HG03439 (cell line): ENCODE measurements at regions not wholly inside any gene's neighbourhood (a gene's known extent, or its start where the extent isn't known, plus 50 kb on each side); places are given as distances from the start of the nearest gene placed in this dataset.
"Not testable (repeated sequence)": the region's sequence is repeated elsewhere in the genome, so short reads cannot be mapped to it uniquely, and the experiment has no call there.

Source experiments
- ATAC-seq: cut with Tn5 transposase; IDR thresholded peaks from one replicate; pipeline ENCODE4 v1.9.1; 2021; ENCODE audit warnings: mild to moderate bottlenecking, moderate library complexity; ENCODE audit not compliant: unreplicated experiment

DNA sequence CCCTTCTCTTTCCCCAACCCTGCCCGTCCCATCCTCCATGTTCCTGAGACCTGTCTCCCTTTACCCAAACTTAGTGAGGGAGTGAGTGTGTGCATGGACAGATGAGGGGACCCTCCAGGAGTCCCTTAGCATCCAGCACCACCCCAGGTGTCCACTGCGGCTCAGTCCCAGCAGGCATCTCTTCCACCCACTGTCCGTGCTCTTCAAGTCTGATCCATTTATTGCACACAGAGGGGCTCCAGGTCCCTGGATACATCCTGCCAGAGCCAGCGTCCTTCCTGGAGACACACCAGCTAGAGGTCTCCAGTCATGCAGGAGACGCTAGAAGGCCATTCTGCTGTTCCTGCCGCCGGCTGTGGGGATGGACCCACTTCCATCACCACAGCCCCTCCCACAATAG, 239.2 kb downstream of the ADGRD1 start:
- no peak for ATAC-seq

- no peak for ATAC-seq
These were observed 240.5 kb downstream of the ADGRD1 start for GRCh38 chr12:131194166-131194565.

- ATAC-seq: no peak
These were observed 242.1 kb downstream of the ADGRD1 start for GRCh38 chr12:131195796-131196195.

- ATAC-seq: no peak
These were observed 242.5 kb downstream of the ADGRD1 start for GRCh38 chr12:131196220-131196619.

- no peak for ATAC-seq
These were observed 243.8 kb downstream of the ADGRD1 start for GRCh38 chr12:131197490-131197889.

GRCh38 chr12:131199221-131199620, 245.5 kb downstream of the ADGRD1 start:
- ATAC-seq: no peak

DNA sequence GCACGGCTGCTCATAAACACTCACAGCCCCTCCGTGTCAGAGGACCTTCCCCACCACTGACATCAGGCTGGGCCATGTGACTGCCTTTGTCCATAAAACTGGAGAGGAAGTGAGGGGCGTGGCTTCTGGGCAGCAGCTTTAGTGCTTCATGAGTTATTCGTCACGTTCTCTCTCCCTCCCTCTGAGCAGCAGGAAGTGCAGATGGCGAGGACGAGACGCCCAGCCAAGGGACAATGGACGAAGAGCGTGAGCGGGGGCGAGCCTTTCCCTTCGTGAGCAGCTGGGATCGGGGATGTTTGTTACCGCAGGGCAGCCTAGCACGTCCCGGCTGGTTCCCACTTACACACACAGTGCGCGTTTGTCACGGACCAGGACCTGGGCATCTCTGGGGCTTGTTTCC, 248.2 kb downstream of the ADGRD1 start:
- not testable (repeated sequence) for ATAC-seq

DNA sequence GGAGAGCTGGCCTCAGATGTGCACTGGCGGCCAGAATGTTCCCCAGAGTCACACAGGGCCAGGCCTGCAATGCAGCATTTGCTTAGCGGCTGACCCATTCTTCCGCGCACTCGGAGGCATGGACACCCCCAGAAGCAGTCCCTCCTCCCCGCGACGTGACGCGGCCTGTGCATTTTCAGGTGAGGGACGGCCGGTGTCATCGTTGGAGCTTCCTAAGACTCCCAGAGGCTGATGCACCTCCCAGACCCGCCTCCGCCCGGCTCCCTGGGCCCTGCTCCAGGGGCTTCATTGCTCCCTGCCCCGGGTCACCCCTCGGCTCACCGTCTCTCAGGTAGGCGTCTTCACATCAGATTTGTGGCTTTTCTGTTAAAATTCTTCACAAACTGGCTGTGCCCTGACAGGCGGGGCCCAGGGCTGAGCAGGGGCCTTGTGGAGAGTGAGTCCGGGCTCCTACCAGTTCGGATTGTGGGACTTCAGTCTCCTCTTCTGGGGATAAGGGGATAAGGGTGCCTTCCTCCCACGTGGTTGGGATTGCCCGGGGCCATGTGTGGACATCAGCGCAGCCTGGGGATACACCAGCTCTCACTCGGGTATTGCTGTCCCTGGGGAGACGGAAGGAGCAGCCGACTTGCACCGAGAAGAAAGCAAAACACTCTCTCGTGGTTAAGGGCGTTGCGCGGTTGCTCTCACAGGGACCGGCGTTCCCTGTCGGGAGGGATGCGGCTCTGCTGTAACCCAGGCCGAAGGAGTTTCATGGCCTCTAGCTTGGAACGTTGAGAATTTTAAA, 249.1 kb downstream of the ADGRD1 start:
- no peak for ATAC-seq

- no peak for ATAC-seq
These were observed 250.1 kb downstream of the ADGRD1 start for GRCh38 chr12:131203666-131204415.

- ATAC-seq: no peak
These were observed 250.9 kb downstream of the ADGRD1 start for GRCh38 chr12:131204416-131205274.

- not testable (repeated sequence) for ATAC-seq
These were observed 251.7 kb downstream of the ADGRD1 start for GRCh38 chr12:131205275-131205933.

DNA sequence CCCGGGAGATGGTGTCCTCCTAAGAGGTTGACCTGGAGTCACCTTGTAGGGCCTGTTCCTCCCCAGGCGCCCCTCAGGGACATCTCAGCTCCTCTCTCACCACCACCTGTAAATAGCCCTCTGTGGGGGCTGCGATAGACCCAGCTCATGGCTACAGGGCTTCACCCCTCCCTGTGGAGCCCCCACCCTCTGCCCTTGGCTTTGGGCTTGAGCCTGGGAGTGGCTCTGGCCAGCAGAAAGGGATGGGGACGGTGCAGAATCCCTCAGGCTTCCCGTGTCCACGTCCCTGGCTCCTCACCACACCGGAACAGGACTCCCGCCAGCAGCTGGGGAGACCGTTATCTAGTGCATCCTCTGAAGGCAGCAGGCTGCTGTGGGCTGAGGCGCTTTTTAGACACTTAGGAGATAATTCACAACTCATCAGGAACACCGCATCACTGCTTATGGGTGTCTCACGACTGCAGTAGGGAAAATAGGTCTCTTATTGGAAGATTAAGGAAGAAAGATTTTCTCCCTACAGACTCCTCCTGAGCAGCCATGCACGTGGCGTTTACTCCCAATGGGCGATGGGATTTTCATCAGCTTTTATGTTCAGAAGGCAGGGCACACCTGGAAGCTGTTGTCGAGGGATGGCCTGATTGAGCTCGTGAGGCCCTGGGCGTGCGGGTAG, 253.1 kb downstream of the ADGRD1 start:
- not testable (repeated sequence) for ATAC-seq

GRCh38 chr12:131207300-131207660, 253.6 kb downstream of the ADGRD1 start:
- ATAC-seq: not testable (repeated sequence)

DNA sequence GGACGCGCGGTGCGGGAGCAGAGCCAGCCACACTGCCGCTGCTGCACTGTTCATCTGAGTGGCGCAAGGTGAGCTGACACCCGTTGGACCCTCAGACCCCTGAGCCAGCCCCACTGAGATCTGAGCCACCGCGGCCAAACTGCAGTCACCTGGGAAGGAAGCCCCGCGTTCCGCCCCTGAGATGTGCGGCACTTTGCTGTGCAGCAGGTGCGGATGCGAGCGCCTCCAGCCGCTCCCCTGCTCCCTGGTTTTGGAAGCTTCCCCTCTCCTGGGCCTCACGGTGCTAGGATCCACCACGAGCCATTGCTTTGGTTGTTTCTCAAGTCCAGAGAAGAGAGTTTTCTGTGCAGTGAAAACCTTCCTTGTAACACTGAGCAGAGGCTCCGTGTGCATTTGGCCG, 254.1 kb downstream of the ADGRD1 start:
- not testable (repeated sequence) for ATAC-seq

DNA sequence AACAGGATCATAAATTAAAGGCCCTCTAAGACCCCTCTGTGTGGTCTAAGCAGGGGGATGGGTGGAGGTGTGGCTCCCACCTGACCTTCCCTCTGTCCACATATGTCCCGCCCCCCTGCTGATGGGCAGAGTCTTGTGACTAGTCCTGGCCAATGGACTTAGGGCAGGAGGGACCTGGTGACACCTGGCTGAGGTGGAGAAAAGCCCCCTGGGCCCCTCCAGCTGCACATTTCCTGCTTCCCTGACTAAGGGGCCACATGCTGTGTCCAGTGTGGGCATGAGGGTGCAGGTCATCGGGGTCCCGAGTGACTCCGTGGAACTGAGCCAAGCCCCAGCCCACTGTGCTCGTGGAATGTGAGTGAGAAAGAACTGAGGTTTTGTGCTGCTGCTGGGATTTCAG, 254.7 kb downstream of the ADGRD1 start:
- ATAC-seq: no peak

DNA sequence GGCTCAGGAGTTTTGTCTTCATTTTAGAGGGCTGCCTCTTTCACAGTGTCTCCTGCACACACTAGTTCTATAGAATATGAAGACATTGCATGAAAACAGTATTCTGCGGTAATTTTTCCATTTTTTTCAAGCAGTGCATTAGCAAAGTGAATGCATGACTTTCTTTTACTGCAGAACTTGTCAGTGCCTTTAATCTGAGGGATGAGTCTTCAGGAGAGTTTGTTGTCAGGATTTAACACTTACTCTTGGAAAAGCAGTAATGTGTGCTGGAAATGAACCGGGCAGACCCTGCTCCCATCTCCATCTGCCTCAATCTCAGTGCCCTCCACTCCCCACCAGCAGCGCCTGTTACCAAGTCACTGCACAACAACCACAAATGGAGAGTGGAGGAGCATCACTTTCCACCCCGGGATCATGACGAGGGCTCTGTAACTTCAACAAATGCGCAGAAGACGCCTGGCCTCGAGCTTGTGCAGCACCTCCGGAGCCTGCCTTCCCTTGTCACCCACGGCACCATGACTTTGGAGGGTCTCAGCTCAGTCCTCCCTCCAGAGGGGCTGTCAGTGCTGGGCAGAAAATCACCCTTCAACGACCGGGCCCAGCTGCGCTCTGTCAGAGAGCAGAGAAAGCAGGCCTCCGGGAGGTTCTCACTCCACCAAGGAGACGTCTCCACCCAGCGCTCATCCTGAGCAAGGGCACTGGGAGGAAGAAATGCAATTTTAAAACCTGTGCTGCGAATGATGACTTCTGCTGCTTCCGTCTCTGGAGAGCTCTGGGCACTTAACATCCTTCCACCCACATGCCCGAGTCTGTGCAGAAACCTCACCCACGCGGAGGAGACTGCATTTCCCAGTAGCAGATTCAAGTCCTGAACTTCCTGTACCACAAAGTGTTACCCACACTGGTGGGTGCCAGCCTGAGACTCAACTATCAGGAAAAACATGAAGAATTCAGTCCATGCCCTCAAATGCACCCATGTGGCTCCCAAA, 255.7 kb downstream of the ADGRD1 start:
- ATAC-seq: no peak

- ATAC-seq: no peak
These were observed 257.0 kb downstream of the ADGRD1 start for GRCh38 chr12:131210506-131211339.

DNA sequence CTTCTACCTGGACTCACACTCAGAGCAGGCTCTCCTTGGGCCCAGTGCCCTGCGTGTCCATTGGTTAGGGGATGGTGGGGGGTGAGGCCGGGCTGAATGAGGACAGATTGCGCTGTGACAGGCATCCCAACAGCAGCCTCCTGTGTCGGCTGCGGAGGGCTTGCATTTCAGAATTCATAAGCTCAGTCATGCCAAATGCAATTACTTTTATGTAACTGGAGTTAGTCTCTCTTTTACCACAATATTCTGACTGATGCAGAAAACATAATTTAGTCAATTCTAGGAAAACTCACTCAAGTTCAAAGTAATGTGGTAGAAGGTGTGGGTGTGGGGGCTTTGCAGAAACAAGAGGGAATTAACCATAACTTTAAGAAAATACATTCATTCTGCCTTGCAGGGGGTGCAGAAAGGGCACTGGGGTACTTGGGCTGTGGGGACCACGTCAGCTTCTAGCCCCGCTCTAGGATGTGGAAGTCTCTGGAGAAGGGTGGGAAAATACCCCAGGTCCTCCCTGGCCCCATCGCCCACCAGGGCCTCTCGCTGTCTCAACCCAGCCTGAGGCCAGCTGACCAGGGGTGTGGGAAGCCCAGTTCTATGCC, 257.7 kb downstream of the ADGRD1 start:
- ATAC-seq: no peak
